D721Med (cell line): ENCODE measurements at regions not wholly inside any gene's neighbourhood (a gene's known extent, or its start where the extent isn't known, plus 50 kb on each side); places are given as distances from the start of the nearest gene placed in this dataset.

ENCODE experiments used
- DNase-seq: peaks from one replicate; pipeline ENCODE4 v3.0.0; 2011; ENCODE audit warnings: low spot score; ENCODE audit not compliant: insufficient read length
- FAIRE-seq: peaks from 2 replicates; lab custom pipeline; 2011; peaks lifted over from hg19 to GRCh38; lab: Jason Lieb, UNC
- TF ChIP-seq, protein P1 (sequence below): IDR thresholded peaks from 2 replicates; pipeline ENCODE4 v1.5.1; 2012; ENCODE audit warnings: mild to moderate bottlenecking, control low read depth; ENCODE audit not compliant: insufficient read depth; ENCODE audit errors: missing control alignments

DNA sequence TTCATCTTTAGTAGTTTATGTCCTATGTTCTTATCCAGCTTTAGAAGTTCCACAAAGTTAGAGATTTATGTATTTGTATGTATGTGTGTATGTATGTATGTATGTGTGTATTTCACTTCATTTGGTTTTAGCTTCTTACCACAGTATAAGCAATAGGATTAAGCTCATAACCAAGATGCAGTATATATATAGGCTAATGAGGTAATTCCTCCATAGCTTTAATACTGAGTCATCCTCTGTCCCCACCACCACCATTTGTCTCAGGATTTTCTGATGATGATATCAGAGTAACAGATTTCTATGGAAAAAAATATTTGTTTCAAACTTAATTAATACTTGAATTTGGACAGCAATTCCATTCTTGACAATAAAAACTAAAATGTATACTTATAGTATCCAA is 159.2 kb downstream of the SOX11 start:
- DNase-seq (no peak), FAIRE-seq (no peak)
- TF ChIP-seq, protein P1, sequence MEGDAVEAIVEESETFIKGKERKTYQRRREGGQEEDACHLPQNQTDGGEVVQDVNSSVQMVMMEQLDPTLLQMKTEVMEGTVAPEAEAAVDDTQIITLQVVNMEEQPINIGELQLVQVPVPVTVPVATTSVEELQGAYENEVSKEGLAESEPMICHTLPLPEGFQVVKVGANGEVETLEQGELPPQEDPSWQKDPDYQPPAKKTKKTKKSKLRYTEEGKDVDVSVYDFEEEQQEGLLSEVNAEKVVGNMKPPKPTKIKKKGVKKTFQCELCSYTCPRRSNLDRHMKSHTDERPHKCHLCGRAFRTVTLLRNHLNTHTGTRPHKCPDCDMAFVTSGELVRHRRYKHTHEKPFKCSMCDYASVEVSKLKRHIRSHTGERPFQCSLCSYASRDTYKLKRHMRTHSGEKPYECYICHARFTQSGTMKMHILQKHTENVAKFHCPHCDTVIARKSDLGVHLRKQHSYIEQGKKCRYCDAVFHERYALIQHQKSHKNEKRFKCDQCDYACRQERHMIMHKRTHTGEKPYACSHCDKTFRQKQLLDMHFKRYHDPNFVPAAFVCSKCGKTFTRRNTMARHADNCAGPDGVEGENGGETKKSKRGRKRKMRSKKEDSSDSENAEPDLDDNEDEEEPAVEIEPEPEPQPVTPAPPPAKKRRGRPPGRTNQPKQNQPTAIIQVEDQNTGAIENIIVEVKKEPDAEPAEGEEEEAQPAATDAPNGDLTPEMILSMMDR, result no peak

- DNase-seq (no peak), FAIRE-seq (no peak)
- TF ChIP-seq, protein P1, result no peak
These were observed 162.6 kb downstream of the SOX11 start for GRCh38 chr2:5854797-5855196.

- FAIRE-seq (no peak), DNase-seq (no peak)
- TF ChIP-seq, protein P1, result no peak
These were observed 174.9 kb downstream of the SOX11 start for GRCh38 chr2:5867056-5867455.

GRCh38 chr2:5868931-5869330 is 176.7 kb downstream of the SOX11 start:
- no peak for FAIRE-seq
- DNase-seq, result no peak
- TF ChIP-seq, protein P1, result no peak

- FAIRE-seq (no peak), DNase-seq (no peak)
- TF ChIP-seq, protein P1, result no peak
These were observed 177.8 kb downstream of the SOX11 start for GRCh38 chr2:5869936-5870335.

- TF ChIP-seq, protein P1, result no peak
- FAIRE-seq (no peak), DNase-seq (no peak)
These were observed 185.2 kb downstream of the SOX11 start for GRCh38 chr2:5877360-5877759.

GRCh38 chr2:5885451-5886173 is 193.4 kb downstream of the SOX11 start:
- DNase-seq (no peak), FAIRE-seq (no peak)
- TF ChIP-seq, protein P1, result no peak
